ENCODE measurements at regions not wholly inside any gene's neighbourhood (a gene's known extent, or its start where the extent isn't known, plus 50 kb on each side); places are given as distances from the start of the nearest gene placed in this dataset.

GRCh38 chr2:34719206-34719605 is 1120.1 kb upstream of the FAM98A start:
- TF ChIP-seq POLR2AphosphoS5 (IDR thresholded peaks at IDR 0.05), result no peak
- no peak for TF ChIP-seq REST (IDR thresholded peaks at IDR 0.05; ENCODE audit: borderline replicate concordance)
- no peak for TF ChIP-seq CTCF (IDR thresholded peaks at IDR 0.05; ENCODE audit: poor library complexity, severe bottlenecking)
- TF ChIP-seq EZH2 (IDR thresholded peaks at IDR 0.05; ENCODE audit: borderline replicate concordance, insufficient read depth, low read length, poor library complexity, severe bottlenecking), result no peak
- no peak for TF ChIP-seq EP300 (conservative IDR thresholded peaks at IDR 0.05; ENCODE audit: poor library complexity, severe bottlenecking)
- no peak for TF ChIP-seq MXI1 (conservative IDR thresholded peaks at IDR 0.05; ENCODE audit: poor library complexity, severe bottlenecking)
- no peak for TF ChIP-seq RAD21 (conservative IDR thresholded peaks at IDR 0.05)
